GM18868 (cell line): ENCODE measurements at regions not wholly inside any gene's neighbourhood (a gene's known extent, or its start where the extent isn't known, plus 50 kb on each side); places are given as distances from the start of the nearest gene placed in this dataset.

ENCODE experiments used
- ATAC-seq: cut with Tn5 transposase; IDR thresholded peaks from one replicate; pipeline ENCODE4 v1.9.1; 2021; ENCODE audit warnings: mild to moderate bottlenecking, moderate library complexity; ENCODE audit not compliant: unreplicated experiment

DNA sequence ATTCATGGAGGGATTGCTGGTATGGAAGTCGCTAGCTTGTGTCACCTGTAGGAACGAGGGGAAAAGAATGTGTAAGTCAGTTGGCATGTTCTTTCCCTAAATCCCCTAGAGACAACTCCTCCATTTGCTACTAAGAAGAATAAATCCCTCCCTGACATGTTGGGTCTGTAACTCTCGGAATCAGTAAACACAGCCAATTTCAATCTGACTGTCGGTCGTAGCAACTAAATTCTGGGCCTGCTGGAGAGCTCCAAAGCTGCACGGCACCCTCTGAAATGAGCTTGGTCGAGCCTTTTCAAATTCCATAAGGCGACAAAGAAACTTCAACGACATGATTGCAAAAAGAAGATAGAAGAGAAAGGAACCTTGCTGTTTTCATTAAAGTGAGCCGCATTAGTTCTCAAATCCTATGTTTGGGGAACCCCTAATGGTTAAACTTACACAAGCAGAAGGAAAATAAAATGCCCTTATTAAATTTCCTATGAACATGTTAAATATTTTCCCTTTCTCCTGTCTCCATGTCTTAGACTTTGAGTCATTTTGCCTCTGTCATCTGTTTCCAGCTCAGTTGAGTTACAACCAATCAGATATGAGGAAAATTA lies 735.8 kb upstream of the WWC1 start:
- ATAC-seq: no peak

DNA sequence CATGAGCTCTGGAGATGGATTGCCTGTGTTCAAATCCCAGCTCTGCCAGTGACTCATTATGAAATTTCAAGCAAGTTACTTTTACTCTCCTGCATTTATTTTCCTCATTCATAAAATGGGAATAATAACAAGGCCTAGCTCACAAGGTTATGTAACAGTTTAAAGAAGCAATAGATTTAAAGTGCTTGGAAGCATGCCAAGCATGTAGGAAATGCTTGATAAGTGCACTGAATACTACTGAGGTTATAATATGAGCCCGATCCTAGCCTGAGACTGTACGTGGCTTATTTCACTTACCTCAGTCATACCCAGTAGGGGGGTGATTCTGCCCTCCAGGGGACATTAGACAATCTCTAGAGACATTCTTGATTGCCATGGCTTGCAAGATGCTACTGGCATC lies 734.1 kb upstream of the WWC1 start:
- ATAC-seq: no peak

DNA sequence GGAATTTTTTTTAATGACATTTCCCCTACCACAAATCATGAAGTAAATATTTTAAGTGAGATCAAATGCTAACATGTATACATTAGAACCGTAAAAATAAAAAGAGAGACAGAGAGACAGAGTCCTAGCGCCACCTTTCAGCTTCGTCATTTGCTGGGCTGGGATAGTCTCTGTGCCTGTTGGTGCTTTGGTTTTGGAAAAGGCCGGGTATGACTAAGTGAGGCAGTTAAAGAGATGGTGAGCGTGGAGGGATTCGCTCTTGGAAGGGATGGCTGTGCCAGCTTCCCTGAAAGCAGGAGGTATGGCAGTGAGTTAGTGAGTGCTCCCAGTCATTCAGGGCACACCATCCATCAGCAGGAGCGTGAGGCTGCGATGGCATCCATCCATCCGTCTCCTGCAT lies 729.6 kb upstream of the WWC1 start:
- ATAC-seq: no peak

- ATAC-seq: no peak
These were observed 727.2 kb upstream of the WWC1 start for GRCh38 chr5:167564275-167564674.

GRCh38 chr5:167565189-167565954 lies 726.1 kb upstream of the WWC1 start:
- ATAC-seq: peak; percentile 59

- no peak for ATAC-seq
These were observed 721.0 kb upstream of the WWC1 start for GRCh38 chr5:167570431-167570830.

GRCh38 chr5:167571824-167572223 lies 719.6 kb upstream of the WWC1 start:
- no peak for ATAC-seq

DNA sequence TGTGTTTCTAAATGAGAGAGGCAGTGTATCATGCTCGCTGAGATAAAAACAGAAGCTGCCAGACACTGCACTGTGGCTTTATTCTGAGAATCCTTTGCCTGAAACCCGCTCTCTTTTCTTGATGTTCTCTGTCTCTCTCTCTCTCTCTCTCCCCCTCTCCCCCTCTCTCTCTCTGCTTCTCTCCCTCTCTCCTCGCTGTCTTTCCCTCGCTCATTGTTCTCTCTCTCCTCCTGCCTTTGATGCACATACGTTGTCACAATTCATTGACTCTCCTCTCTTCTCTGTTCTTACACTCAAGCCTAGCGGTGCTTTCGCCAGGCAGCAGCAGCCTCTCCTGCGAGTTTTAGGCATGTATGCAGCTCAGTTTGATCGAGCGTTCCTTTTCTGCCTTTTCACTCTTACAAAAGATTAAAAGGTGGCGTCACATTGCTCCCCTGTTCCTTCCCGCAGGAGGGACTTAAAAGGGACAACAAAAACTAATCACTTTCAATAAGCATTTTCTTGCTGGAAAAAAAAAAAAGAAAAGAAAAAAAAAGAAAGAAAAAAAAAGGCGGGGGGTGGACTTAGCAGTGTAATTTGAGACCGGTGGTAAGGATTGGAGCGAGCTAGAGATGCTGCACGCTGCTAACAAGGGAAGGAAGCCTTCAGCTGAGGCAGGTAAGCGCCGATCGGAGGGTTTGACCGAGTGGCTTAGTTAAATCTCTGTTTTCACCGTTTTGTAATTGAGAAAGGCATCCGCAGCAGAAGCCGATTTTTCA lies 717.9 kb upstream of the WWC1 start:
- no peak for ATAC-seq

- no peak for ATAC-seq
These were observed 717.0 kb upstream of the WWC1 start for GRCh38 chr5:167574464-167574863.

GRCh38 chr5:167575330-167575729 lies 716.1 kb upstream of the WWC1 start:
- no peak for ATAC-seq

DNA sequence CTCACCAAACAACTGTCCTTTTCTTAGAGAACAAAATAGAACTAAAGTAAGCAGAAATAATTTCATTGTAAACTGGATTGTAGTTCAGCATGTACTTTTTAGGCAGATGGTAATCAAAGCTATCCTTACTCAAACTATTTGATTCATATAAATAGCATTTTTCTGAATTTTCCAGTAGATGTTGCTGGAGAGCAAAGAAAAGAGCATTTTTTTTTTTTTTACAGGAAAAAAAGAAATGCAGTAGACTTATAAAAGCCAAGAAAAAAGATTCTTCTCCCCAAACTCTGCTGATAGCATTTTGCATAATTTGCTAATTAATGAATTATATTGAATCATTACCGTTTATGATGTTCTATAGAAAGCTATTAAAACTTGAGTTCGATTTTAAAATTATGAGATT lies 715.3 kb upstream of the WWC1 start:
- ATAC-seq: no peak

GRCh38 chr5:167576897-167577296 lies 714.5 kb upstream of the WWC1 start:
- ATAC-seq: no peak

- no peak for ATAC-seq
These were observed 713.8 kb upstream of the WWC1 start for GRCh38 chr5:167577616-167578015.

GRCh38 chr5:167578977-167579692 lies 712.3 kb upstream of the WWC1 start:
- no peak for ATAC-seq

GRCh38 chr5:167579693-167580055 lies 711.8 kb upstream of the WWC1 start:
- ATAC-seq: no peak

DNA sequence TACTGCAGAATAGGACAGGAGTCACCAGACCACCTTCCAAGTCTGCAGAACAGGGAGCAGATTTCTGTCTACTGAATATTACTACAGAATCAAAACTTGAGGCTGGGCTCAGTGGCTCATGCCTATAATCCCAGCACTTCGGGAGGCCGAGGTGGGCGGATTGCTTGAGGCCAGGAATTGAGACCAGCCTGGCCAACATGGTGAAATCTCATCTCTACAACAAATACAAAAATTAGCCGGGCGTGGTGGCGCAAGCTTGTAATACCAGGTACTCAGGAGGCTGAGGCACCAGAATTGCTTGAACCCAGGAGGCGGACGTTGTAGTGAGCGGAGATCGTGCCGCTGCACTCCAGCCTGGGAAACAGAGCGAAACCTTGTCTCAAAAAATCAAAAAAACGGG lies 710.8 kb upstream of the WWC1 start:
- ATAC-seq: no peak

DNA sequence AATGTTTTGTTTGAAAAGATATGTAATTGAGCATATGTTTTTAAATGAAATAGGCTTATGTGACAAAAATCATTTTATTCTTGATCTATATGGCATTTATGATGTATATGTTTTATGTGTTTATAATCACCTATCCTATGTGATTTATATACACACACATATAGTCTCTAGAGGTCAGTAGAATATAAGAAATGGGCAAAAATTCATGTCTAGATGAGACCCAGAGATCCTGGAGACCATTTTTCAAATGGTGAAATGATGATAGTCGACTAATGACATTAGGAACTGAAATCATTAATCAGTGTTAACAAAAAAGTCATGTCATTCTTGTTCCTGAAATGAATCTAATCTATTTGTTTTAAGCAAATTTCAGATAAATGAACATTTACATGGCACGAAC lies 709.2 kb upstream of the WWC1 start:
- no peak for ATAC-seq

- no peak for ATAC-seq
These were observed 708.6 kb upstream of the WWC1 start for GRCh38 chr5:167582886-167583285.

- ATAC-seq: no peak
These were observed 706.3 kb upstream of the WWC1 start for GRCh38 chr5:167585184-167585583.

DNA sequence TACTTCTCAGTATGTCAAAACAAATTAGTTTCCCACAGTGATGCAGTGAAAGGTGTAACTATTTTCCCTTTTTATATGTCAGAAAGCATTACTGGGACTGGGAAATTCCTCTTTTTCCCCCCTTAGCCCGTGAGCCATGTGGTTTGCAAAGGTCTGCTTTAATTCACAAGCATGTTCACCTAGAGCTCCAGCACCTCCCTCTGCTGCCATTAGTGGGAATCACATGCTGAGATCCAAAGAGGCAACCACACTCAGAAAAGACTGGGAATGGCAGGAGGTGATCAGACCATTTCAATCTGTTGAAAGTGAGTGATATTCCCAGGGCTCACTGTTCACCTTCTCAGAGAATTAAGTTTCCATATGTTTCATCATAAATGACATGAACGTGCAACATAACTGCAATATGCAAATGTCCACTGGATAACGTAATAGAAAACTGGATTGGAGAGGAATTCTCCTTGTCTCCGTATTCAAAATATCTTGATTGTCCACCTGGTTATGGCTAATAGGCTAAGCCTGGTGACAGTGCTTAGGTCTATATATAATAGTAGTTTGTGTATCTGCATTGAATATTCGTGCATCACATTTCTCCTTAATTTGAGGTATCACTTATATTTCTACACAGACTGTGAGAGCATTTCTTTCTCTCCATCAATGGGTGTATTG lies 703.5 kb upstream of the WWC1 start:
- ATAC-seq: no peak

GRCh38 chr5:167592114-167592513 lies 699.3 kb upstream of the WWC1 start:
- ATAC-seq: no peak
